H1 (cell line): ENCODE measurements at regions not wholly inside any gene's neighbourhood (a gene's known extent, or its start where the extent isn't known, plus 50 kb on each side); places are given as distances from the start of the nearest gene placed in this dataset.

Experiments used
- CREB1 ChIP-seq: IDR thresholded peaks from 2 replicates; pipeline ENCODE4 v1.6.1; 2012; ENCODE audit warnings: inconsistent platforms
- POLR2A ChIP-seq, 2 experiments: IDR thresholded peaks; 1 replicate in 1 of 2; 2 replicates in 1 of 2; pipeline ENCODE4 v1.6.1; 2011; ENCODE audit warnings: low read depth in 2 of 2, low read length in 2 of 2, mild to moderate bottlenecking in 2 of 2; ENCODE audit errors: control extremely low read depth in 1 of 2
- TF ChIP-seq, protein P1 (sequence below): fragments of 300-600 bp; sonication (generic); IDR thresholded peaks from 2 replicates; pipeline ENCODE4 v1.7.1; 2012; ENCODE audit warnings: low read length, moderate library complexity, mild to moderate bottlenecking, inconsistent platforms; ENCODE audit not compliant: insufficient replicate concordance

DNA sequence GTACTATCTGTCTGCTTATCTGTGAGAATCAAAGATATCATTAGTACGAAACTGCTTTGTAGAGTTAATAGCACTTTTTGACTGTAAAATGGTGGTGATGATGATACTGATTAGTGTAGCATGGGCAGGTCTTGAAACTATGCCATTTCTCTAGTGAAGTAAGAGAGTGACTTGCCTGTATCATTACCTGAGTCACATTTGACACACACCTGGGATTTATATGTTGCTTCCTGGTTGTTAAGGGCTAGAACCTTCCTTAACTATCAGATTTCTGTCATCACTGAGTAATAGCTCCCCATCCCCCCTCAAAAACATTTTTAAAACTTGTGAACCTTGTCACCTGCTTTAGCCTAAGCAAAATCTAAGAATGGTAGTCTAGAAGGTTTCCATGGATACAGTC is 135.6 kb upstream of the RORB start (continued):
- TF ChIP-seq, protein P1, sequence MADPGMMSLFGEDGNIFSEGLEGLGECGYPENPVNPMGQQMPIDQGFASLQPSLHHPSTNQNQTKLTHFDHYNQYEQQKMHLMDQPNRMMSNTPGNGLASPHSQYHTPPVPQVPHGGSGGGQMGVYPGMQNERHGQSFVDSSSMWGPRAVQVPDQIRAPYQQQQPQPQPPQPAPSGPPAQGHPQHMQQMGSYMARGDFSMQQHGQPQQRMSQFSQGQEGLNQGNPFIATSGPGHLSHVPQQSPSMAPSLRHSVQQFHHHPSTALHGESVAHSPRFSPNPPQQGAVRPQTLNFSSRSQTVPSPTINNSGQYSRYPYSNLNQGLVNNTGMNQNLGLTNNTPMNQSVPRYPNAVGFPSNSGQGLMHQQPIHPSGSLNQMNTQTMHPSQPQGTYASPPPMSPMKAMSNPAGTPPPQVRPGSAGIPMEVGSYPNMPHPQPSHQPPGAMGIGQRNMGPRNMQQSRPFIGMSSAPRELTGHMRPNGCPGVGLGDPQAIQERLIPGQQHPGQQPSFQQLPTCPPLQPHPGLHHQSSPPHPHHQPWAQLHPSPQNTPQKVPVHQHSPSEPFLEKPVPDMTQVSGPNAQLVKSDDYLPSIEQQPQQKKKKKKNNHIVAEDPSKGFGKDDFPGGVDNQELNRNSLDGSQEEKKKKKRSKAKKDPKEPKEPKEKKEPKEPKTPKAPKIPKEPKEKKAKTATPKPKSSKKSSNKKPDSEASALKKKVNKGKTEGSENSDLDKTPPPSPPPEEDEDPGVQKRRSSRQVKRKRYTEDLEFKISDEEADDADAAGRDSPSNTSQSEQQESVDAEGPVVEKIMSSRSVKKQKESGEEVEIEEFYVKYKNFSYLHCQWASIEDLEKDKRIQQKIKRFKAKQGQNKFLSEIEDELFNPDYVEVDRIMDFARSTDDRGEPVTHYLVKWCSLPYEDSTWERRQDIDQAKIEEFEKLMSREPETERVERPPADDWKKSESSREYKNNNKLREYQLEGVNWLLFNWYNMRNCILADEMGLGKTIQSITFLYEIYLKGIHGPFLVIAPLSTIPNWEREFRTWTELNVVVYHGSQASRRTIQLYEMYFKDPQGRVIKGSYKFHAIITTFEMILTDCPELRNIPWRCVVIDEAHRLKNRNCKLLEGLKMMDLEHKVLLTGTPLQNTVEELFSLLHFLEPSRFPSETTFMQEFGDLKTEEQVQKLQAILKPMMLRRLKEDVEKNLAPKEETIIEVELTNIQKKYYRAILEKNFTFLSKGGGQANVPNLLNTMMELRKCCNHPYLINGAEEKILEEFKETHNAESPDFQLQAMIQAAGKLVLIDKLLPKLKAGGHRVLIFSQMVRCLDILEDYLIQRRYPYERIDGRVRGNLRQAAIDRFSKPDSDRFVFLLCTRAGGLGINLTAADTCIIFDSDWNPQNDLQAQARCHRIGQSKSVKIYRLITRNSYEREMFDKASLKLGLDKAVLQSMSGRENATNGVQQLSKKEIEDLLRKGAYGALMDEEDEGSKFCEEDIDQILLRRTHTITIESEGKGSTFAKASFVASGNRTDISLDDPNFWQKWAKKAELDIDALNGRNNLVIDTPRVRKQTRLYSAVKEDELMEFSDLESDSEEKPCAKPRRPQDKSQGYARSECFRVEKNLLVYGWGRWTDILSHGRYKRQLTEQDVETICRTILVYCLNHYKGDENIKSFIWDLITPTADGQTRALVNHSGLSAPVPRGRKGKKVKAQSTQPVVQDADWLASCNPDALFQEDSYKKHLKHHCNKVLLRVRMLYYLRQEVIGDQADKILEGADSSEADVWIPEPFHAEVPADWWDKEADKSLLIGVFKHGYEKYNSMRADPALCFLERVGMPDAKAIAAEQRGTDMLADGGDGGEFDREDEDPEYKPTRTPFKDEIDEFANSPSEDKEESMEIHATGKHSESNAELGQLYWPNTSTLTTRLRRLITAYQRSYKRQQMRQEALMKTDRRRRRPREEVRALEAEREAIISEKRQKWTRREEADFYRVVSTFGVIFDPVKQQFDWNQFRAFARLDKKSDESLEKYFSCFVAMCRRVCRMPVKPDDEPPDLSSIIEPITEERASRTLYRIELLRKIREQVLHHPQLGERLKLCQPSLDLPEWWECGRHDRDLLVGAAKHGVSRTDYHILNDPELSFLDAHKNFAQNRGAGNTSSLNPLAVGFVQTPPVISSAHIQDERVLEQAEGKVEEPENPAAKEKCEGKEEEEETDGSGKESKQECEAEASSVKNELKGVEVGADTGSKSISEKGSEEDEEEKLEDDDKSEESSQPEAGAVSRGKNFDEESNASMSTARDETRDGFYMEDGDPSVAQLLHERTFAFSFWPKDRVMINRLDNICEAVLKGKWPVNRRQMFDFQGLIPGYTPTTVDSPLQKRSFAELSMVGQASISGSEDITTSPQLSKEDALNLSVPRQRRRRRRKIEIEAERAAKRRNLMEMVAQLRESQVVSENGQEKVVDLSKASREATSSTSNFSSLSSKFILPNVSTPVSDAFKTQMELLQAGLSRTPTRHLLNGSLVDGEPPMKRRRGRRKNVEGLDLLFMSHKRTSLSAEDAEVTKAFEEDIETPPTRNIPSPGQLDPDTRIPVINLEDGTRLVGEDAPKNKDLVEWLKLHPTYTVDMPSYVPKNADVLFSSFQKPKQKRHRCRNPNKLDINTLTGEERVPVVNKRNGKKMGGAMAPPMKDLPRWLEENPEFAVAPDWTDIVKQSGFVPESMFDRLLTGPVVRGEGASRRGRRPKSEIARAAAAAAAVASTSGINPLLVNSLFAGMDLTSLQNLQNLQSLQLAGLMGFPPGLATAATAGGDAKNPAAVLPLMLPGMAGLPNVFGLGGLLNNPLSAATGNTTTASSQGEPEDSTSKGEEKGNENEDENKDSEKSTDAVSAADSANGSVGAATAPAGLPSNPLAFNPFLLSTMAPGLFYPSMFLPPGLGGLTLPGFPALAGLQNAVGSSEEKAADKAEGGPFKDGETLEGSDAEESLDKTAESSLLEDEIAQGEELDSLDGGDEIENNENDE: no peak
- TF ChIP-seq POLR2A (IDR thresholded peaks at IDR 0.05; ENCODE audit: control extremely low read depth in 1 of 2, low read depth in 2 of 2, low read length in 2 of 2) (no peak), CREB1 (no peak)
